HEK293 (cell line): ENCODE measurements at regions not wholly inside any gene's neighbourhood (a gene's known extent, or its start where the extent isn't known, plus 50 kb on each side); places are given as distances from the start of the nearest gene placed in this dataset.

ENCODE experiments used
- ZIC2 ChIP-seq: fragments of 450-650 bp; formaldehyde crosslinking; IDR thresholded peaks from 2 replicates; pipeline ENCODE4 v1.5.1; 2016; ENCODE audit warnings: missing biosample characterization, missing genetic modification characterization
- ZNF10 ChIP-seq: fragments of 450-650 bp; formaldehyde crosslinking; IDR thresholded peaks from 2 replicates; pipeline ENCODE4 v1.5.1; 2017; ENCODE audit warnings: missing biosample characterization, missing genetic modification characterization
- ZNF350 ChIP-seq: fragments of 450-650 bp; formaldehyde crosslinking; IDR thresholded peaks from 2 replicates; pipeline ENCODE4 v1.5.0; 2017; ENCODE audit warnings: missing biosample characterization, mild to moderate bottlenecking, missing genetic modification characterization
- ZNF777 ChIP-seq: fragments of 450-650 bp; formaldehyde crosslinking; IDR thresholded peaks from 2 replicates; pipeline ENCODE4 v1.5.1; 2017; ENCODE audit warnings: missing biosample characterization, missing genetic modification characterization, borderline replicate concordance
- TF ChIP-seq, protein P1 (sequence below): fragments of 450-650 bp; formaldehyde crosslinking; IDR thresholded peaks from 2 replicates; pipeline ENCODE4 v1.5.1; 2016; ENCODE audit warnings: missing biosample characterization, missing genetic modification characterization
- TF ChIP-seq, protein P2 (sequence below): fragments of 450-650 bp; formaldehyde crosslinking; conservative IDR thresholded peaks from 2 replicates; pipeline ENCODE4 v1.5.1; 2016; ENCODE audit warnings: low read depth, missing biosample characterization, missing genetic modification characterization

DNA sequence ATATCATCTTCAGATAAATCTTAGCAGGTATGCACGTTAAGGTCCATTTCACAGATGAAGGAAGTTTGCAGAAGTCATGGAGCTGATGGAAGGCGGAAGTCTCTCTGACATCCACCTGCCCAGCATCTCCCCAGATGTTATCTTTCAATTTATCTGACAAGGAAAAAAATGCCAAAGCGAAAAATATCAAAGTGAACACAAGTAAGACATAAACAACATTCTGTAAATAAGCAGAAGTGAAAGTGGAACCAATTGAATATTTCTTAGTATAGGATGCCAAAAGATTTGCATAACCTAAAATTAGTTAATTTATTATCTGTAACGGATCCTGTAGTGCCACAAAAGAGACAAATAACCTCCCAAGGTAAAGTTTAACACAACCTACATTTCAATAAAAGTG lies 73.6 kb upstream of the NEBL start:
- TF ChIP-seq, protein P1, sequence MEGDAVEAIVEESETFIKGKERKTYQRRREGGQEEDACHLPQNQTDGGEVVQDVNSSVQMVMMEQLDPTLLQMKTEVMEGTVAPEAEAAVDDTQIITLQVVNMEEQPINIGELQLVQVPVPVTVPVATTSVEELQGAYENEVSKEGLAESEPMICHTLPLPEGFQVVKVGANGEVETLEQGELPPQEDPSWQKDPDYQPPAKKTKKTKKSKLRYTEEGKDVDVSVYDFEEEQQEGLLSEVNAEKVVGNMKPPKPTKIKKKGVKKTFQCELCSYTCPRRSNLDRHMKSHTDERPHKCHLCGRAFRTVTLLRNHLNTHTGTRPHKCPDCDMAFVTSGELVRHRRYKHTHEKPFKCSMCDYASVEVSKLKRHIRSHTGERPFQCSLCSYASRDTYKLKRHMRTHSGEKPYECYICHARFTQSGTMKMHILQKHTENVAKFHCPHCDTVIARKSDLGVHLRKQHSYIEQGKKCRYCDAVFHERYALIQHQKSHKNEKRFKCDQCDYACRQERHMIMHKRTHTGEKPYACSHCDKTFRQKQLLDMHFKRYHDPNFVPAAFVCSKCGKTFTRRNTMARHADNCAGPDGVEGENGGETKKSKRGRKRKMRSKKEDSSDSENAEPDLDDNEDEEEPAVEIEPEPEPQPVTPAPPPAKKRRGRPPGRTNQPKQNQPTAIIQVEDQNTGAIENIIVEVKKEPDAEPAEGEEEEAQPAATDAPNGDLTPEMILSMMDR = no peak
- TF ChIP-seq ZNF10 (tag by site-specific recombination) (no peak), ZNF777 (tag by site-specific recombination) (no peak), ZNF350 (tag by site-specific recombination) (no peak), ZIC2 (no peak)
- TF ChIP-seq, protein P2, sequence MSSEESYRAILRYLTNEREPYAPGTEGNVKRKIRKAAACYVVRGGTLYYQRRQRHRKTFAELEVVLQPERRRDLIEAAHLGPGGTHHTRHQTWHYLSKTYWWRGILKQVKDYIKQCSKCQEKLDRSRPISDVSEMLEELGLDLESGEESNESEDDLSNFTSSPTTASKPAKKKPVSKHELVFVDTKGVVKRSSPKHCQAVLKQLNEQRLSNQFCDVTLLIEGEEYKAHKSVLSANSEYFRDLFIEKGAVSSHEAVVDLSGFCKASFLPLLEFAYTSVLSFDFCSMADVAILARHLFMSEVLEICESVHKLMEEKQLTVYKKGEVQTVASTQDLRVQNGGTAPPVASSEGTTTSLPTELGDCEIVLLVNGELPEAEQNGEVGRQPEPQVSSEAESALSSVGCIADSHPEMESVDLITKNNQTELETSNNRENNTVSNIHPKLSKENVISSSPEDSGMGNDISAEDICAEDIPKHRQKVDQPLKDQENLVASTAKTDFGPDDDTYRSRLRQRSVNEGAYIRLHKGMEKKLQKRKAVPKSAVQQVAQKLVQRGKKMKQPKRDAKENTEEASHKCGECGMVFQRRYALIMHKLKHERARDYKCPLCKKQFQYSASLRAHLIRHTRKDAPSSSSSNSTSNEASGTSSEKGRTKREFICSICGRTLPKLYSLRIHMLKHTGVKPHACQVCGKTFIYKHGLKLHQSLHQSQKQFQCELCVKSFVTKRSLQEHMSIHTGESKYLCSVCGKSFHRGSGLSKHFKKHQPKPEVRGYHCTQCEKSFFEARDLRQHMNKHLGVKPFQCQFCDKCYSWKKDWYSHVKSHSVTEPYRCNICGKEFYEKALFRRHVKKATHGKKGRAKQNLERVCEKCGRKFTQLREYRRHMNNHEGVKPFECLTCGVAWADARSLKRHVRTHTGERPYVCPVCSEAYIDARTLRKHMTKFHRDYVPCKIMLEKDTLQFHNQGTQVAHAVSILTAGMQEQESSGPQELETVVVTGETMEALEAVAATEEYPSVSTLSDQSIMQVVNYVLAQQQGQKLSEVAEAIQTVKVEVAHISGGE (tag by site-specific recombination) = no peak
